GM12878 (cell line): ENCODE measurements at regions not wholly inside any gene's neighbourhood (a gene's known extent, or its start where the extent isn't known, plus 50 kb on each side); places are given as distances from the start of the nearest gene placed in this dataset.

Source experiments
- EZH2 ChIP-seq: IDR thresholded peaks from 2 replicates; pipeline ENCODE4 v1.6.1; 2012; ENCODE audit warnings: low read depth, mild to moderate bottlenecking, control low read depth, inconsistent platforms, low read length, borderline replicate concordance; ENCODE audit not compliant: control insufficient read depth
- POLR2A ChIP-seq: IDR thresholded peaks from 2 replicates; pipeline ENCODE4 v1.6.1; 2011; ENCODE audit warnings: low read depth, mild to moderate bottlenecking, low read length
- RAD51 ChIP-seq: fragments of 450-650 bp; IDR thresholded peaks from 2 replicates; pipeline ENCODE4 v1.6.1; 2016; ENCODE audit warnings: moderate library complexity, mild to moderate bottlenecking, inconsistent platforms
- SUPT20H ChIP-seq: IDR thresholded peaks from 2 replicates; pipeline ENCODE4 v1.6.1; 2011; ENCODE audit warnings: low read depth, mild to moderate bottlenecking, low read length, moderate library complexity, borderline replicate concordance; ENCODE audit not compliant: control insufficient read depth
- TF ChIP-seq, protein P1 (sequence below), 3 experiments: IDR thresholded peaks in 2 of 3; conservative IDR thresholded peaks in 1 of 3; 2 replicates each; pipeline ENCODE4 v1.5.1; 2011; ENCODE audit warnings: low read depth in 3 of 3, low read length in 3 of 3, mild to moderate bottlenecking in 3 of 3, control low read depth in 2 of 3, moderate library complexity in 2 of 3, inconsistent platforms in 1 of 3, mixed read lengths in 1 of 3; ENCODE audit not compliant: control insufficient read depth in 2 of 3, insufficient read depth in 1 of 3; ENCODE audit errors: extremely low read depth in 1 of 3

GRCh38 chr6:166824880-166825250 lies 131.5 kb downstream of the RNASET2 start:
- no peak for TF ChIP-seq RAD51
- TF ChIP-seq, protein P1, sequence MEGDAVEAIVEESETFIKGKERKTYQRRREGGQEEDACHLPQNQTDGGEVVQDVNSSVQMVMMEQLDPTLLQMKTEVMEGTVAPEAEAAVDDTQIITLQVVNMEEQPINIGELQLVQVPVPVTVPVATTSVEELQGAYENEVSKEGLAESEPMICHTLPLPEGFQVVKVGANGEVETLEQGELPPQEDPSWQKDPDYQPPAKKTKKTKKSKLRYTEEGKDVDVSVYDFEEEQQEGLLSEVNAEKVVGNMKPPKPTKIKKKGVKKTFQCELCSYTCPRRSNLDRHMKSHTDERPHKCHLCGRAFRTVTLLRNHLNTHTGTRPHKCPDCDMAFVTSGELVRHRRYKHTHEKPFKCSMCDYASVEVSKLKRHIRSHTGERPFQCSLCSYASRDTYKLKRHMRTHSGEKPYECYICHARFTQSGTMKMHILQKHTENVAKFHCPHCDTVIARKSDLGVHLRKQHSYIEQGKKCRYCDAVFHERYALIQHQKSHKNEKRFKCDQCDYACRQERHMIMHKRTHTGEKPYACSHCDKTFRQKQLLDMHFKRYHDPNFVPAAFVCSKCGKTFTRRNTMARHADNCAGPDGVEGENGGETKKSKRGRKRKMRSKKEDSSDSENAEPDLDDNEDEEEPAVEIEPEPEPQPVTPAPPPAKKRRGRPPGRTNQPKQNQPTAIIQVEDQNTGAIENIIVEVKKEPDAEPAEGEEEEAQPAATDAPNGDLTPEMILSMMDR (IDR thresholded peaks at IDR 0.05 in 2 of 3, conservative IDR thresholded peaks at IDR 0.05 in 1 of 3; ENCODE audit: control insufficient read depth in 2 of 3, extremely low read depth in 1 of 3, insufficient read depth in 1 of 3, low read depth in 3 of 3, low read length in 3 of 3) = no peak
- TF ChIP-seq SUPT20H = no peak
- no peak for TF ChIP-seq EZH2
- TF ChIP-seq POLR2A = no peak
